Nephron progenitor cell (in vitro differentiated cells): ENCODE measurements at regions not wholly inside any gene's neighbourhood (a gene's known extent, or its start where the extent isn't known, plus 50 kb on each side); places are given as distances from the start of the nearest gene placed in this dataset.

Source experiments
- DNase-seq: peaks from one replicate; pipeline ENCODE4 v3.0.0; 2021
- H3K27ac Mint-ChIP-seq: 2 replicates; pipeline ENCODE4 v1.8.0; 2021; ENCODE audit warnings: mild to moderate bottlenecking, moderate library complexity, mixed read lengths
- H3K27me3 Mint-ChIP-seq: 2 replicates; pipeline ENCODE4 v1.8.0; 2021; ENCODE audit warnings: mild to moderate bottlenecking, low read depth, mixed read lengths; ENCODE audit not compliant: poor library complexity
- H3K36me3 Mint-ChIP-seq: 2 replicates; pipeline ENCODE4 v1.8.0; 2021; ENCODE audit warnings: low read depth, mixed read lengths
- H3K4me1 Mint-ChIP-seq: 2 replicates; pipeline ENCODE4 v1.8.0; 2021; ENCODE audit warnings: mixed read lengths
- H3K4me3 Mint-ChIP-seq: 2 replicates; pipeline ENCODE4 v1.8.0; 2021; ENCODE audit warnings: mild to moderate bottlenecking, moderate library complexity, mixed read lengths
- H3K9me3 Mint-ChIP-seq: 2 replicates; pipeline ENCODE4 v1.8.0; 2021; ENCODE audit warnings: mild to moderate bottlenecking, moderate library complexity, mixed read lengths
- TF ChIP-seq, protein P1 (sequence below): fragments of 200-600 bp; sonication (generic); IDR thresholded peaks from 2 replicates; pipeline ENCODE4 v1.5.0; 2021; ENCODE audit warnings: antibody characterized with exemption

DNA sequence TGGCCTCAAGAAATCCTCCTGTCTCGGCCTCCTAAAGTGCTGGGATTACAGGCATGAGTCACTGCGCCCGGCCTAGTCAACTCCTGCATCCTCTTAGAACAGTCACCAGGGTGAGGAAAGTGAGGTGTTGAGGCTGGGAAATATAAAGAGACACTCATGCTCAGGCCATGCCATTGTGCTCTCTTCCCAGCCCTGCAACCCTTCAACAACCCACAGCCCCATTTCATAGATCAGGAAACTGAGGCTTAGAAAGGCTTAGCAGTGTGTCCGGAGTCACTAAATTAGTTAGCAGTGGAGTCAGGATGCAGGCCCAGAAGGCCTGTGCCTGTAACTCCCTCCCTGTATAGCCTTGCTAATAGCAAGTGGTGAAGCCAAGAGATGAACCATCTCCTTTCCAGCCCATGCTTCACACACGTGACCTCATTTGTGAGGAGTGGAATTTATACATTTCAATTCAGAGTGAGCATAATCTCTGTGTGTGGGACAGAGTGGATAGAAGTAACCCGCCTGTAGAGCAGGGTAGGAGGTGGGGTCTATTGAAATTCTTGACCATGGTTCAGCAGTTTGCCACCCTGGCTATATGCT lies 51.7 kb upstream of the USP3 start:
- DNase-seq: no peak
- TF ChIP-seq, protein P1, sequence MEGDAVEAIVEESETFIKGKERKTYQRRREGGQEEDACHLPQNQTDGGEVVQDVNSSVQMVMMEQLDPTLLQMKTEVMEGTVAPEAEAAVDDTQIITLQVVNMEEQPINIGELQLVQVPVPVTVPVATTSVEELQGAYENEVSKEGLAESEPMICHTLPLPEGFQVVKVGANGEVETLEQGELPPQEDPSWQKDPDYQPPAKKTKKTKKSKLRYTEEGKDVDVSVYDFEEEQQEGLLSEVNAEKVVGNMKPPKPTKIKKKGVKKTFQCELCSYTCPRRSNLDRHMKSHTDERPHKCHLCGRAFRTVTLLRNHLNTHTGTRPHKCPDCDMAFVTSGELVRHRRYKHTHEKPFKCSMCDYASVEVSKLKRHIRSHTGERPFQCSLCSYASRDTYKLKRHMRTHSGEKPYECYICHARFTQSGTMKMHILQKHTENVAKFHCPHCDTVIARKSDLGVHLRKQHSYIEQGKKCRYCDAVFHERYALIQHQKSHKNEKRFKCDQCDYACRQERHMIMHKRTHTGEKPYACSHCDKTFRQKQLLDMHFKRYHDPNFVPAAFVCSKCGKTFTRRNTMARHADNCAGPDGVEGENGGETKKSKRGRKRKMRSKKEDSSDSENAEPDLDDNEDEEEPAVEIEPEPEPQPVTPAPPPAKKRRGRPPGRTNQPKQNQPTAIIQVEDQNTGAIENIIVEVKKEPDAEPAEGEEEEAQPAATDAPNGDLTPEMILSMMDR: no peak
- peaks cover 6% of the 10 kb centered on the region for H3K27me3 Mint-ChIP-seq

DNA sequence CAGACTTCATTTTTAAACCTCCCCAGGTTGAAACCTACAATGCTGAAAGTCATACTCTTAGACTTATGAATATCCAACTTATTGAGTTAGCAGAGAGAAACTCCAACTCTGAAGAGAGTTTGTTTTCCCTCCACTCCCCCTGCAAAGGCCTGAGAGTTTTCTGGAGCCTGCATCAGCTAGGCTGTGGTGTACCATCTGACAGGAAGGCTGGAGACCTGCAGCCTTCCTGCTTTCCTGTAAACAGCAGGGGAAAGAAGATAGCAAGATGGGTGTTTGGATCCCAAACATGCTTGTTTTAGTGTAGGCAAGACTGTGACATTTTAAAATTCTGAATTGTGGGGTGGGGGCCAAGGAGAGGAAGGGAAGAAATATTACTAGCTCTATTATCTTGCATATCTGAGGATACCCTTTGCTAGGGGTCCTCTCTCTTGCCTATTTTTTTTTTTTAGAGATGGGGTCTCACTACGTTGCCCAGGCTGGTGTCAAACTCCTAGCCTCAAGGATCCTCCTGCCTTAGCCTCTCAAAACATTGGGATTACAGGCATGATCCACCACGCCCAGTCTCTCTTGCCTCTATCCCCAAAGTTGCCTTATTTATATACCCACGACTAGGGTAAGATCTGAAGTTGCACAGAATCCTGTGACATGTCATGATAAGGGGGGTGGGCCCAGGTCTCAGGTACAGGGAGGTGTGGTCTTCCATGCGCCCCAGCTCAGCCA lies 51.0 kb upstream of the USP3 start:
- Mint-ChIP-seq H3K4me1 (peaks cover 37% of the 10 kb centered on the region), H3K36me3 (peaks cover 4% of the 10 kb centered on the region), H3K27ac (peak overlapping the region; percentile 83), H3K4me3 (no peak overlapping the region), H3K27me3 (peaks cover 3% of the 10 kb centered on the region), H3K9me3 (peaks cover 5% of the 10 kb centered on the region)
- TF ChIP-seq, protein P1: no peak
- DNase-seq: no peak

More for the DNA sequence above, 51.7 kb upstream of the USP3 start:
- H3K27ac Mint-ChIP-seq: no peak overlapping the region
- peaks cover 39% of the 10 kb centered on the region for H3K4me1 Mint-ChIP-seq
- H3K9me3 Mint-ChIP-seq: no peaks in the 10 kb centered on the region
- H3K4me3 Mint-ChIP-seq: no peak overlapping the region
- no peaks in the 10 kb centered on the region for H3K36me3 Mint-ChIP-seq

DNA sequence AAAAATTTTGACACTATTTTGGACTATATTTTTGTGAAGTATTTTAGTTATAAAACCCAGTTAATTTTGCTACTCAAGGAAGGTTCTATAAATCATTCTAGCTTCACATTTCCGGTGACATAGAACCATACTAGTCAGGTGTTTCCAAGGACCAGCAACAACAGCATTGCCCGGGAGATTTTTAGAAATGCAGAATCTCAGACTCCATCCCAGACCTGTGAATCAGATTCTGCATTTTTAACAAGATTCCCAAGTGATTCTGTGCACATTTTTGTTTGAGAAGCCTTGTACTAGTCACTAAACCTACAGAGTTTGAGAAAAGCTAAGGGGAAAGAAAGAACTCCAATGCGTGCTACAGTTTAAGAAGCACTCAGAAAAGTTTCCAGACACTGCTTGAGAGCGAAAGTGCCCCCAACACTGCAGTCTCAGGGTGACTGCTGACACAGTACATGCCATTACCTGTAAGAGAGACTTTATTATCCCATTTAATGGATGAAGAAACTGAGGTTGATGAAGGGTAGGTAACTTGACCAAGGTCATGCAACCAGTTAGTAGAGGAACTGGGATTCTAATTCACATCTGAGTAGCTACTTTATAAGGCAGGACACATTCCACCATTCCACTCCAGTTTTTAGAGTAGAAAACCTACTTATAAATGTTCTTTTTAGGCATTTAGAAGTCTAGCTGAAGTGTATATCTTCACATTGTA lies 49.7 kb upstream of the USP3 start:
- peaks cover 33% of the 10 kb centered on the region for H3K4me1 Mint-ChIP-seq
- H3K27ac Mint-ChIP-seq: no peak overlapping the region
- peaks cover 14% of the 10 kb centered on the region for H3K9me3 Mint-ChIP-seq
- no peak overlapping the region for H3K4me3 Mint-ChIP-seq
- TF ChIP-seq, protein P1: no peak
- no peak for DNase-seq
- peaks cover 7% of the 10 kb centered on the region for H3K36me3 Mint-ChIP-seq
- H3K27me3 Mint-ChIP-seq: peaks cover 3% of the 10 kb centered on the region
